ENCODE measurements at regions not wholly inside any gene's neighbourhood (a gene's known extent, or its start where the extent isn't known, plus 50 kb on each side); places are given as distances from the start of the nearest gene placed in this dataset.

- Histone ChIP-seq H4K20me1 (ENCODE audit: insufficient read depth, low read length) (no peaks in the 10 kb centered on the region), H3K4me1 (ENCODE audit: low read length) (peaks cover 11% of the 10 kb centered on the region), H3K27me3 (ENCODE audit: low read depth, low read length) (no peaks in the 10 kb centered on the region), H3K79me2 (ENCODE audit: low read length) (no peaks in the 10 kb centered on the region), H3K9me3 (ENCODE audit: insufficient read depth, low read length) (no peaks in the 10 kb centered on the region), H3K9ac (ENCODE audit: low read length) (no peak overlapping the region), H3K4me3 (ENCODE audit: low read length) (no peak overlapping the region), H3K36me3 (replicated peaks; ENCODE audit: low read depth, low read length) (no peaks in the 10 kb centered on the region), H3K4me2 (ENCODE audit: low read length) (no peak overlapping the region), H2AFZ (ENCODE audit: low read depth, low read length) (no peak overlapping the region), H3K27ac (ENCODE audit: low read length) (no peak overlapping the region)
- TF ChIP-seq EZH2phosphoT487 (IDR thresholded peaks at IDR 0.05; ENCODE audit: low read depth) (no peak), CTCF (IDR thresholded peaks at IDR 0.05; ENCODE audit: low read depth, low read length) (no peak)
These were observed 248.7 kb upstream of the CBLB start for GRCh38 chr3:106117490-106117858.

- Histone ChIP-seq H3K4me2 (ENCODE audit: low read length) (peak overlapping the region; percentile 6; the same call in 1 of the 2 replicates), H3K4me3 (ENCODE audit: low read length) (no peak overlapping the region), H3K4me1 (ENCODE audit: low read length) (peaks cover 11% of the 10 kb centered on the region), H2AFZ (ENCODE audit: low read depth, low read length) (no peak overlapping the region), H3K9ac (ENCODE audit: low read length) (no peak overlapping the region), H3K36me3 (replicated peaks; ENCODE audit: low read depth, low read length) (no peaks in the 10 kb centered on the region), H4K20me1 (ENCODE audit: insufficient read depth, low read length) (no peaks in the 10 kb centered on the region), H3K79me2 (ENCODE audit: low read length) (no peaks in the 10 kb centered on the region), H3K27me3 (ENCODE audit: low read depth, low read length) (0 out of 2 replicates have a peak, but pooled peaks cover 2% of the 10 kb centered on the region), H3K27ac (ENCODE audit: low read length) (no peak overlapping the region), H3K9me3 (ENCODE audit: insufficient read depth, low read length) (no peaks in the 10 kb centered on the region)
- TF ChIP-seq EZH2phosphoT487 (IDR thresholded peaks at IDR 0.05; ENCODE audit: low read depth) = no peak
These were observed 250.8 kb upstream of the CBLB start for GRCh38 chr3:106119614-106120082.

GRCh38 chr3:106120356-106120755 is 251.5 kb upstream of the CBLB start:
- Histone ChIP-seq H3K36me3 (replicated peaks; ENCODE audit: low read depth, low read length) (no peaks in the 10 kb centered on the region), H2AFZ (ENCODE audit: low read depth, low read length) (no peak overlapping the region), H3K27ac (ENCODE audit: low read length) (no peak overlapping the region), H3K4me3 (ENCODE audit: low read length) (no peak overlapping the region), H4K20me1 (ENCODE audit: insufficient read depth, low read length) (no peaks in the 10 kb centered on the region), H3K9ac (ENCODE audit: low read length) (no peak overlapping the region), H3K9me3 (ENCODE audit: insufficient read depth, low read length) (no peaks in the 10 kb centered on the region), H3K27me3 (ENCODE audit: low read depth, low read length) (0 out of 2 replicates have a peak, but pooled peaks cover 2% of the 10 kb centered on the region), H3K4me1 (ENCODE audit: low read length) (peaks cover 11% of the 10 kb centered on the region), H3K79me2 (ENCODE audit: low read length) (no peaks in the 10 kb centered on the region), H3K4me2 (ENCODE audit: low read length) (no peak overlapping the region)
- TF ChIP-seq EZH2phosphoT487 (IDR thresholded peaks at IDR 0.05; ENCODE audit: low read depth) = no peak
- no peak for TF ChIP-seq CTCF (IDR thresholded peaks at IDR 0.05; ENCODE audit: low read depth, low read length)

GRCh38 chr3:106121491-106122289 is 252.9 kb upstream of the CBLB start:
- Histone ChIP-seq H3K27me3 (ENCODE audit: low read depth, low read length) (0 out of 2 replicates have a peak, but pooled peaks cover 2% of the 10 kb centered on the region), H3K9me3 (ENCODE audit: insufficient read depth, low read length) (no peaks in the 10 kb centered on the region), H2AFZ (ENCODE audit: low read depth, low read length) (no peak overlapping the region), H3K9ac (ENCODE audit: low read length) (no peak overlapping the region), H3K4me1 (ENCODE audit: low read length) (peaks cover 11% of the 10 kb centered on the region), H3K79me2 (ENCODE audit: low read length) (no peaks in the 10 kb centered on the region), H3K36me3 (replicated peaks; ENCODE audit: low read depth, low read length) (no peaks in the 10 kb centered on the region), H3K27ac (ENCODE audit: low read length) (no peak overlapping the region), H3K4me3 (ENCODE audit: low read length) (no peak overlapping the region), H3K4me2 (ENCODE audit: low read length) (no peak overlapping the region), H4K20me1 (ENCODE audit: insufficient read depth, low read length) (no peaks in the 10 kb centered on the region)
- peak; percentile 36 for TF ChIP-seq CTCF (IDR thresholded peaks at IDR 0.05; ENCODE audit: low read depth, low read length)
- no peak for TF ChIP-seq EZH2phosphoT487 (IDR thresholded peaks at IDR 0.05; ENCODE audit: low read depth)
